Frontal cortex (tissue), 3 donors: ENCODE measurements at regions not wholly inside any gene's neighbourhood (a gene's known extent, or its start where the extent isn't known, plus 50 kb on each side); places are given as distances from the start of the nearest gene placed in this dataset.
"Not testable (repeated sequence)": the region's sequence is repeated elsewhere in the genome, so short reads cannot be mapped to it uniquely, and the experiment has no call there.

ENCODE experiments used
- DNase-seq, 2 donors: peaks; one replicate each; pipeline ENCODE4 v3.0.0; 2012; ENCODE audit warnings: low spot score in 2 of 2
- FAIRE-seq: peaks from 2 replicates; lab custom pipeline; 2012; peaks lifted over from hg19 to GRCh38; lab: Jason Lieb, UNC
- donor health status: control.
- donor health status: control.
- donor health status: control.

DNA sequence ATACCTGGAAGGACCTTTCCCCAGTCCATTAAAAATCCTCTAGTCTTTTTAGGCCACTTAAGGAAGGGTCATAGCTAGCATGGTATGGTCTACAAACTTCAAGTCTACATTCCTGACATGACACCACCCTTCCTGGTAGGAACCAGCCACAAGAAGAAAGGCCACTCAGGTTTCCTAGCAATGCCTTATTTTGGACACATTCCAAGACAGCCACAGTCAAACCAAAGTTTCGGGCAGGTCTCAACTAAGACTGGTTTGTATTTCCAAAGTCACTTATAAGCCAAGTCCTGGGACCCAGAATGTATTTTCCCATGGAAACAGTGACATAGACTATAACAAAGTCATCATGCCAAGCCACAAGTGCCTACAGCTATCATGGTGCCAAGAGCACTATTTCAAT lies 50.6 kb upstream of the SLC44A3 start:
- no peak for DNase-seq
- FAIRE-seq = no peak

DNA sequence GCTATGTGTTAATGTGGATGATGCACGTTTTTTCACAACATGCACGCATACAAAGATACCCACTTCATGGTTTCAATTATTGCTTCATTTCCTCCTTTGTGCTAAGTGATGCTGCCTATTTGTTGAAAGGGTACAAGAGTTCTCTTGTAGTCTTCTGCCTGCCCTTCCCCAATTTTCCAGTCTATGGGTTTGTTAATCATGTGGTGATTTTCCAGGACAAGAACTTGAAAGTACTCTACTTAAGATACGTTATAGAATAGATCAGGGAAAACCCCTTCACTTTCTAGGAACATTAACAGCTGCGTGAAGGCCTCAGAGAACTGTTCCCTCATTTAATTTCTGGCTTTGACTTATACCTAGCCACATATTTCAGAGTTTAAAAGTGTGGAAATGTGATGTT lies 52.1 kb upstream of the SLC44A3 start:
- DNase-seq (no peak), FAIRE-seq (no peak)

DNA sequence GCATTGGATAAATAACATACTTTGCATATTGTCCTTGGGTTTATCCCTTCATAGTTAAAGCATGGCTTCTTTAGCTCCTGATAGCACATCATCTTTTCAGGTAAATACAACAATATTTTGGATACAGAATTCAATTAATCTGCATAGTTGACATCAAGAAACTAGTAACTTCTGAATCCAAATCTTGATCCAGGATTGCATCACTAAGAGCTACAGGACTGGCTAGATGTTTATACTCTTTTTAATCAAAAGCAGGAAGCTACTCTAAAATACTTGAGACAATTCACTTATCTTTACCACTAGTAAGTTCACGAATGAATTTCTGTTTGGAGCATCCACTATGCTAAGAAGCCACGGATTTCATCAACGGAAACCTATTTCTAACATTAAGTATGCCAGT lies 54.2 kb upstream of the SLC44A3 start:
- DNase-seq = no peak
- no peak for FAIRE-seq

DNA sequence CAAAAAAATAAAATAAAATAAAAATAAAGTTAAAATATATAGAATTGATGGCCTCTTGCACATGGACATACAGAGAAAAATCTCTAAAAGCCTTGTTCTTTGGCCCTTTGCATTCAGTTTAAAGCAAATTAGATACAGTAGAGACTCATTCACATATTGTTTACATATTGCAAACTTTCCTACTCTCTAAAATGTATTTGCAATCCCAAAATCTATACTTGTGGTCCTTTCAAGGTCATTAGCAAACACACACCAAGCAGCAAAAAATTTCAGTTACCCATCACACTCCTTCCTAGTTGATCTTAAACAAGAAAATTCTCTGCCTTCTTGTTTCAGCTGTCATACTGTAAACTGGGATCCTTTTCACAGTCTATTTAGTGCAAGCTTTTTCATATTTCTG lies 61.0 kb upstream of the SLC44A3 start:
- DNase-seq (no peak), FAIRE-seq (no peak)

DNA sequence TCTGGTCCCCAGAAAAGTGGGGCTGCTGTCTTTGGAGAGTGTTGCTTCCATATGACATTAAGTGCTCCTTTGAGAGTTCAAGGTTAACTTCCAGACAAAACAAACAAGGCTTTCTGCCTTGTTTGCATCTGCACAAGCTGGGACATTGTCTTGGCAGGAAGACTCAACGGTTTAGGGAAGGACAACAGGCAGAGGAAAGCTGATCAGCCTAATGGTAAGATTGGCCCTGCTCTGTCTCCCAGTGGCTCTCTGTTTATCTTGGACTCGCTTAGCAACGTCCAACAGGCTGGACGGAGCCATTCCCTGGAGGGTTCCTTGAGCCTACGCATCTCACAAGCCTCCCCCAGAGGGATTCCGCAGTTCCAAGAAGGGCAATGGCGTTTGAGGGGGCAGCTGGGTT lies 62.2 kb upstream of the SLC44A3 start:
- DNase-seq = no peak

DNA sequence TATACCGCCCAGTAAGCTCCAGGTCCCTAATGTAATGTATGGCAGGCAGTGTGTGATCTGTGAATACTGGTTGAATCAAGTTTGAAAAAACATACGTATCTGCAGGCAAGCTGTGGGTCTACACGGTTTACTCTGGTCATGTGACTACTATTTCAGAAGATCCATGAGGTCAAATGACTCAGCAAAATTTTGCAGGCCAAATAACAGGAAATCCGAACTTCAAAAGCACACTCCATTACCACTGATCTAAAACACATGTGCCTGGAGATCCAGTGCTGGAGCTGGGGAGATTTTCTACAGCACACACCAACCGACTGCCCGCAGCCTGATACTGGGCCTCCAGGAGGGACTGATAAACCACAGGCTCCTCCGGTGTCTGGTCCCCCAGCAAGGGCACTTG lies 64.5 kb upstream of the SLC44A3 start:
- FAIRE-seq = no peak
- no peak for DNase-seq

More for the DNA sequence above, 62.2 kb upstream of the SLC44A3 start:
- no peak for FAIRE-seq

DNA sequence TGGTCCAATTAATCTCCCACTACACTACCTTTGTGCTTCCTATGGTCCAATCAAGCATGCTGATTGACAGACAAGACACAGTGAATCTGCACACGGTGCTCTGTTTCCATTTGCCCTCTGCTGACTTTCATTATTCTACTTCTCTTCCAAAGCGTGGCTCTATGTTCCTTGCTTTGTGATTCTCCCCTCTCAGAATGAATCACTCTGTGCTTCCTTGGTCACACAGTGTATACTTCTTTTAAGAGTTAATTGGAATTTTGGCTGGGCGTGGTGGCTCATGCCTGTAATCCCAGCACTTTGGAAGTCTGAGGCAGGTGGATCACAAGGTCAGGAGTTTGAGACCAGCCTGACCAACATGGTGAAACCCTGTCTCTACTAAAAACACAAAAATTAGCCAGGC lies 65.1 kb upstream of the SLC44A3 start:
- not testable (repeated sequence) for DNase-seq, FAIRE-seq

DNA sequence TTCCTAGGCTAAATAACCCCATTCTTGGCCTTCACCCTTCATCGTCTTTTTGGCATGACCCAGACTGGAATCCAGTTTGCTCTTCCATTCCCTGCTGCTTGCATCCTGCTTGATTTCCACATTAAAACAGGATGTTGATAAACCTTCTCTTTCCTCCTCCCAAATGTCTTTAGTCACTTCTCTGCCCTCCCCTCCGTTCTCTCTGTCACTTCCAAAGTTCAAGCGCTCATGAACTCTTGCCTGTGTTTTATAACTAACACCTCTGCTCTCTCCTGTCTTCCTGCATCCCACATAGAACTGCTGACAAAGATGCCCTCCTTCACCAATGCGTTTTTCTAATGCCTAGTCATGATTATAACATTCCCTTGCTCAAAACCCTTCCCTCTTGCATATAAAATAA lies 65.6 kb upstream of the SLC44A3 start:
- DNase-seq (no peak), FAIRE-seq (no peak)

DNA sequence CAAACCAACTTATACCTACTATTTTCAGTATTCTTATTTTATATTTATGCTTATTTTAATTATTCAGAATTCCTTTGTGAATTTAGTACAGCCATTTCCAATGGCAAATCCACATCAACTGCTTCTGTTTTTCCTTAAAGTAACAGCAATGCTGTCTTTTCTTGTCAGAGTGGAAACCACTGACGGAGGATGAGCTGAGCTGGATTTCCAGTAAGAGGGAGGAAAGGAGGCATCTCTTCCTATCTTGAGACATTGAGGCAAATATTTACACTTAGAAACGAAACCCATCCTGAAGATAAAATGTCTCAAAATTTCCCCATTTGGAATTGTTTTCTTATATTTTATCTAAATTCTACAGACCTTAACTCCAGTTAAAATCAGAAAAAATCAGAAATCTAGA lies 66.1 kb upstream of the SLC44A3 start:
- DNase-seq = no peak
- FAIRE-seq = no peak

DNA sequence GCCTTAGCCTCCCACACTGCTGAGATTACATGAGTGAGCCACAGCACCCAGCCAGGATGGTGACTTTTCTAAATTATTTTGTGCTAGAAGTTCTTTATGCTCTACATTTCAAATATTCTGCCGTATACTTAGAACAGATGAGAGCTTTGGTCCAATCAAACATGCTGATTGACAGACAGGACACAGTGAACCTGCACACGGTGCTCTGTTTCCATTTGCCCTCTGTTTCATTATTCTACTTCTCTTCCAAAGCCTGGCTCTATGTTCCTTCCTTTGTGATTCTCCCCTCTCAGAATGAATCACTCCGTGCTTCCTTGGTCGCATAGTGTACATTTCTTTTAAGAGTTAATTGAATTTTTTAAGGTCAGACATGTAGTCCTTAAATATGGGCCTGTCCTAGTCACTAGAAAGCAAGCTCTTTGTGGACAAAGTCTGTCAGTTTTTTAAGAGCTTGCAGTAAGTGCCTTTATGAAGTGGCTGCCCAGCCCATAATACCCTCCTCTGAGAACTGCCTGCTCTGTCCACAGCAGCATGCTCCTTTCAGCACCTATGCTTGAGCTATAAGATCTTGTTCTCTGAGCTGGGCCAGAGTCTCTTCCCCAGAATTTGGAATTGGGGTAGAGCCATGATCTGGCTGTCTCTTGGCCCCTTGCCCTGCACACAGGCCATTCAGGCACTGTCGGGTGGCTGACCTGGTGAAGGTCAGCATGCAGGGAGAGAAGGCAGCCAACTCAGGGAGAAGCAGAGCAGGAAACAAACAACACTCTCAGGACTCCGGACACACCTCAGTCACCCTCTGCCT lies 66.8 kb upstream of the SLC44A3 start:
- DNase-seq = no peak
- FAIRE-seq = no peak

DNA sequence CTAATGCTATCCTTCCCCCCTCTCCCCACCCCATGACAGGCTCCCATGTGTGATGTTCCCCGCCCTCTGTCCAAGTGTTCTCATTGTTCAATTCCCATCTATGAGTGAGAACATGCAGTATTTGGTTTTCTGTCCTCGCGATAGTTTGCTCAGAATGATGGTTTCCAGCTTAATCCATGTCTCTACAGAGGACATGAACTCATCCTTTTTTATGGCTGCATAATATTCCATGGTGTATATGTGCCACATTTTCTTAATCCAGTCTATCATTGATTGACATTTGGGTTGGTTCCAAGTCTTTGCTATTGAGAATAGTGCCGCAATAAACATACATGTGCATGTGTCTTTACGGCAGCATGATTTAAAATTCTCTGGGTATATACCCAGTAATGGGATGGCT lies 68.7 kb upstream of the SLC44A3 start:
- not testable (repeated sequence) for FAIRE-seq, DNase-seq

DNA sequence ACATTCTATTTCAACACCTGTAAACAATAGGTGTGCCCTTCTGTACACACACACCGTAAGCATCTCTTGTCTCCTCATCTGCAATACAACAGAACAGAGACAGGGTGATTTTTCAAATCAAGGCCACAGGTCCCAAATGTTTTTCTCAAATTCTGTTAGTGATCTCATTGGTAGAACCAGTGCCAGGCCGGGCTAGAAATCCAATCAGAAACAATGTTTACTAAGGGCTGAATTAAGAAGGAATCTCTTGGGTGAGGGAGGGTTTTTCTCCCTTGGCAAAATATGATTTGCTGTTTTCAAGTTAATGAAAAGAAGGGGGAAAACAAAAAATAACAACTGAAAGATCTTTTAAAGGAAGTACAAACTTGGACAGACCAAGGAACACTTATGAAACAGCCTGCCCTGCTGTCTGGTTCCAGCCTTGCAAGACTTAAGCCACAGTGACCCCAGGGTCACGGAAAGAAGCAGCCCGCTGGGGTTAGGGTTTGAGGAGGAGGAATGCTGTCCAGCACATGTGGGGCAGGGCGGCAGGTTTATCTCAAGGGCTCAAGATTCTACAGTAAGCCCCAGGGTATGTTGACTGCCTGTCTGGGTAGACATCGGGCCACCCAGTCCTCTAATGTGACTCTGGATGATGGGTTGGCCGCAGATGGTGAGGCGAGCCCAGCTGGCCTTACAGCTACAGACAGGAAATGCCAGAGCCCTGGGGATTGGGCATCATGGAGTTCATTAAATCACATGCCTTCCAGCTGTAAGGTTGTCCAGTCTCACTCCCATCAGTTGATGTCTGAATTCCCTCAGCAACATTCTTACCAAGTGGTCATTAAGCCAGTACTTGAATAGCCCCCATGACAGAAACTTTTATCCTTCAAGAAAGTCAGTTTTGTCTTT lies 73.3 kb upstream of the SLC44A3 start:
- DNase-seq = no peak
- FAIRE-seq = no peak

DNA sequence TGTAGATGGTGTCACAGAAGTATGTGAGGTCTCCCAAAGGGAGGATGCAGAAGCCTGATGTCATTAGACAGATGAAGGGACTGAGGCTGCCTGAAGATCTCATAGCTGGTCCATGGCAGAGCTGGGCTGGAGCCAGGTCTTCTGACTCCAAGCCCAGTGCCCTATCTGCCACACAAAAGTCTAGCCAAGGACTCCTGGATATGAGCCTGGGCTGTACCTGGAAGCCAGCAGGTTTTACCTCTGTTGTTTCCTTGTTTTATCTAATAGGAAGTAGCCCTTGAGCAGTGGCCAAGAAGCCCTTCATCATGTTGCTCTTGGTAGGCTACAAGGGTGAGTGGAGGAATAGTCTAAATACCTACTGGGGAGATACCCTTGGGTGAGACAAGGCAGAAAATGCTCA lies 74.4 kb upstream of the SLC44A3 start:
- no peak for FAIRE-seq
- no peak for DNase-seq

DNA sequence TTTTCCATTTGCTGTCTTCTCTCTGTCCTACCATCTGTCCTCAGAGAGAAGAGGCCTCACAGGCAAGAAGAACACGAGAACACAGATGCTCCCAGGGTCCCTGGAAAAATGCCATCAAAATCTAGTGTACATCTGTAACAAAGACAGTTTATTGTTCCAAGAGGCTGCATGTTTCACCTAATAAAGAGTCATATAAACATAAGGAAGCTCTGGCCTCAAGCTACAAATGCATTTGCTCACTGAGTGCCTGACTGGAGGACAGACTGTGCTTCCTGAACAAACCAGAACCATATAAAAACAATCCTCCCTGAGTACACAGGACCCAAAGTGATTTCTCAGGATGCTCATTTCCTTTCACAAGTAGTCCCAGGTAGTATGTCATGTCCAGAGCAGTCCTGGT lies 76.3 kb upstream of the SLC44A3 start:
- FAIRE-seq = no peak
- no peak for DNase-seq

DNA sequence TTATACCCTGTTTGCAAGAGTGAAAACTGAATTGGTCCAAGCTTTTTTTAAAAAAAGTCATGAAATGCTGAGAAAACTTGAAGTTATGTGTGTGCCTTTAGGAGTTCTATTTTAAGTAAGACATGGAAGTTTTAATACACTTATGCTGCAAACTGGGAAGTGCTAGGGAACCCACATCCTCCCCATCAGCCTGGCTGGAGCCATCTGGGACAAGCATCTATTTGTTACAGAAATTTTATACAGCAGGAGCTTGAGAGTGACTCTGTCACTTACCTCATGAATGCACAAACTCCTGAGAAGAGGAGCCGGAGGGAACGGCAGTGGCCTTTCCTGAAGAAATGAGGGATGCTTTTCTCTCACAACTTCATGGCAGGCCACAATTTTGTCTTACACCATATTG lies 78.2 kb upstream of the SLC44A3 start:
- FAIRE-seq (no peak), DNase-seq (no peak)

DNA sequence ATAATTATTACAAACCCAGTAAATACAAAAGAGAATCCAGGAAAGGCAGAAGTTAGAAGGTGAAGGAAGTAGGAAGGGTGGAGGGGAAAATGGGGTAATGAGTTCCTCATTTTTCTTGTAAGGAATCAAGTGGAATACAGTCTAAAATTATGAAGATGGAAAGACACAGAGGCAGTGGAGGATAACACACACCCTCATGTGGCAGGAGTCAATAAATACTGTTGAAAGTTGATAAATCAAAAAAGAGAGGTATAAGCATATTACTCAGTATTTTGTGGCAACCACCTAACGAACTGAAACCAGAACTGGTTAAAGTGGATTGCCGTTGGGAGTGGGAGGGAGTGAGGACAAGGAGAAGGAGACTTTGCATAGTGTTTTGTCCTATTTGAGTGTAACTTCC lies 78.6 kb upstream of the SLC44A3 start:
- FAIRE-seq = no peak
- DNase-seq = no peak

DNA sequence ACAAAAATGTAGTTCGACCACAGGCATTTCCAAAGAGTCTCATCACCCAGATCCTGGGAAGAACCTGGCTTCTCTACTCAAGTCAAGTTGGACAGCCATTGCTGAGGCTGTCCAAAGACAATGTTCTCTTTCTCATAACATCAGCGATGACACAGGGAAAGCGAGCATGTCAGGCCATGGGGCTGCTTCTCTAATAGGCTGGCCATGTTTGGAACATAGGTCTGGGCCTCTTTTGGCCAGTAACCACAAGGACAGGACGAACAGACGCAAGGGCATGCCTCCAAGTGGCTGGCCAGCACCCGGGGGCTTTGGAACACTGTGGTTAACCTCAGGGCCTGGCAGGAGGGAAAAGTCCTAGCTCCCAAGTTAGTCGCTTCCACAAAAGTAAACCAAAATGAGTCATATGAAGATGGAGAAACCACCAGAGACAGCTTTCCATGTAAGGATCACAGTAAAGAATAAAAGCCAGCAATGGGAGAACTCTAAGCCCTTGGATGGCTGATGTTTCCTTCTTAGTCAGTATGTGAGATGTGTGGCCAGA lies 80.6 kb upstream of the SLC44A3 start:
- FAIRE-seq (no peak), DNase-seq (no peak)

DNA sequence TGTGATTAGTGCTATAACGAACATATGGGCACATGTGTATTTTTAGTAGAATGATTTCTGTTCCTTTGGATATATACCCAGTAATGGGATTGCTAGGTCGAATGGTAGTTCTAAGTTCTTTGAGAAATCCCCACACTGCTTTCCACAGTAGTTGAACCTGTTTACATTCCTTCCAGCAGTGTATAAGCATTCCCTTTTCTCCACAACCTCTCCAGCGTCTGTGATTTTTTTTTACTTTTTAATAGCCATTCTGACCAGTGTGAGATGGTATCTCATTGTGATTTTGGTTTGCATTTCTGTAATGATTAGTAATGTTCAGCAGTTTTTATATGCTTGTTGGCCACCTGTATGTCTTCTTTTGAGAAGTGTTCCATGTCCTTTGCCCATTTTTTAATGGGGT lies 81.8 kb upstream of the SLC44A3 start:
- FAIRE-seq = no peak
- DNase-seq = no peak

DNA sequence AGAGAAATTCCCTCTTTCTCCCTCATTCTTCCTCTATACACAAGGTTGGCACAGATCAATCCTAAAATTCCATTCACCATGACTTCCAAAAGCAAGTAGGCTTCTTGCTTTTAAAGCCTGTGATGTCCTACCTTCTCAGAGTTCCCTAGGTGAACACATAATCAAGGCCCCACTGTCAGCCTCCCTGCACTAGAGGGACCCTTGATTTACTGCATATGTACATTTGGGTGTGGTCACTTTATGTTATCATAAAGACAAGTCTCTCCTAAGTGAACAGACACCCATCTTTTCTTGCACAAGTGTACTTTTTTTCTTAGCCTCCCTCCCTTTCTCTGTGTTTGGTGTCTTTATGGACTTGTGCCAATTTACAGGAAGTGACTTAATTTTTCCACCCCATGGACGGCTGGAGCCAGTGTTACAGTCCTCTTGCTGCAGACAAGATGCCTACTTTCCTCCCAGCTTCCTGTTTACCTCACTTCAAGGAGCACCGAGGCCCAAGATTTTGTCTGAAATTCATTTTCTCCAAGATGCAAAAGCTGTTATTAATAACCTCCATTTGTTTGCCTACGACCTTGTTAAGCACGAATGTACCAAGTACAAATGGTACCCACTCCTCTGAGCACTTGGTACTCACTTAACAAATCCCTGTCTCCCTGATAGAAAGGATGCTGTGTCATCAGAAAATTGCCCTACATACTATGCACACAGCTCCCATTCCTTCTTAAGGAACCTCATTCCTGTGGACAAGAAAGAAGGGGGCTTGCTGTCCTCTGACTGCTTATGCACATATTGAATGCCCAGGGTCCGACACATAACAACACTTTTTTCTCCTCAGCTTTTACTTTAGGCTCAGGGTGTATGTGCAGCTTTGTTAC lies 82.8 kb upstream of the SLC44A3 start:
- FAIRE-seq = no peak
- DNase-seq = no peak

DNA sequence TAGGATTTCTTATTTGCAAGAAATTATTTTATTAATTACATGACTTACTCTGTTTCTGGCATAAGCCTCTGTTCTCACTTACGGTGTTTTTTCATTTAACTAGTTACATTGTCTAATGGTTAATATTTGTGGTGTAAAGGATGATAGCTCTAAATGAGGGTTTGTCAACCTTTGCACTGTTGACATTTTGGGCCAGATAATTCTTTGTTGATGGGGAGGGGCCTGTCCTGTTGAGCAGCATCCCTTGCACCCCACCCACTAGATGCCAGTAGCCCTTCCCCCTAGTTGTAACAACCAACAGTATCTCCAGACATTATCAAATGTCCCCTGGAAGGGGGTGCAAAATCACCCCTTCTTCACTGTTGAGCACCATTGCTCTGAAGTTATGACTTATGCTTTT lies 83.6 kb upstream of the SLC44A3 start:
- no peak for FAIRE-seq
- DNase-seq = no peak
